Suppressor macrophage treated with lipopolysaccharide for 1 hour (primary cell): ENCODE measurements at regions not wholly inside any gene's neighbourhood (a gene's known extent, or its start where the extent isn't known, plus 50 kb on each side); places are given as distances from the start of the nearest gene placed in this dataset.
A peak's percentile ranks its signal among the peaks of the same experiment; 100 is the strongest.

Experiments
- DNase-seq, 3 donors: peaks; one replicate each; pipeline ENCODE4 v3.0.0-alpha.2; 2020 to 2022

DNA sequence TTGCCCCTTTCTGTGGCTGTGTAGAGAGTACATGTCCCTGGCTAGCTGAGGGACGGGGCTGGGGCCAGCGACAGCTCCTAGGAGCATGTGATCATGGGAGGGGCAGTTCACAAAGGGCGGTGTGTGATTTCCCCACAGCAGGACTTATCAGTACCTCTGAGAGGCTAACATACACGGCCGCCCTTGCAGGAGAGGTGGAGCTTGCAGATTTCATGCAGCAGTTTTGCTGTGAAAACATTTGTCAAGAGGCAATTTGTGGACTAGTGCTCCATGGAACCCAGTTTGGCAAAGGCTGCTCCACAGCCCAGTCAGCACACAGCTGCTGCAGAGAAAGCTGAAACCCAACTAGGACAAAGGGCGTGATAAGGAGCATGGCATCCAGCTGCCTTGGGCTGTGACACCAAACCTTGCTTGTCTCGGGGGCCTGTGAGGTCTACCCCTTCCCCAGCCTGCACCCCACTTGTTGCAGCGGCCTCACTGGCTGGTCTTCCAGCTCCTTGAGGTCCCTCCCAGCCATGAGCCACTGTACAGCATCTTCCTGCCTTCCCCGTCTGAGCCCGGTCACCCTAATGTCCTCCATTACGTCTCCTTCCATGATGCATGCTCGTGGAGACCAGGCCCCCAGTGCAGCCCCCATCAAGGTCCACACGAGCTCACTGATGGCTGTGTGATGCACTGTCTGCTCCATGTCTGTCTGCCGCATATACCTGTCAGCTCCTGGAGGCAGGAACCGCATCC, 121.4 kb upstream of the HDAC4 start:
- no peak for DNase-seq

DNA sequence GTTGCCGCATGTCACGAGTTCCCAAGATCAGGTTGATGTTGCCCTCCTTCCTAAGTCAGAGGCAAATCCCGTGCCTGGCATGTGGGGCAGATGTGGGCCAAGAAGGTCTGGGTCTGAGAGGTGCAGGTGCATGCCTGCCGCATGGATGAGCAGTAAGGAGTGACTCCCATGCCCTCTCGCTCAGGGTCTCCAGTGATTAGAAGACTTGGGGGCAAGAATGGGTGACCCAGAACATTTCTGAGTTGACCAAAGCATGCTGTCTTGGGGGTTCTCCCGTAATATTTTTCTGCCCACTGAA, 120.6 kb upstream of the HDAC4 start:
- DNase-seq, result no peak

DNA sequence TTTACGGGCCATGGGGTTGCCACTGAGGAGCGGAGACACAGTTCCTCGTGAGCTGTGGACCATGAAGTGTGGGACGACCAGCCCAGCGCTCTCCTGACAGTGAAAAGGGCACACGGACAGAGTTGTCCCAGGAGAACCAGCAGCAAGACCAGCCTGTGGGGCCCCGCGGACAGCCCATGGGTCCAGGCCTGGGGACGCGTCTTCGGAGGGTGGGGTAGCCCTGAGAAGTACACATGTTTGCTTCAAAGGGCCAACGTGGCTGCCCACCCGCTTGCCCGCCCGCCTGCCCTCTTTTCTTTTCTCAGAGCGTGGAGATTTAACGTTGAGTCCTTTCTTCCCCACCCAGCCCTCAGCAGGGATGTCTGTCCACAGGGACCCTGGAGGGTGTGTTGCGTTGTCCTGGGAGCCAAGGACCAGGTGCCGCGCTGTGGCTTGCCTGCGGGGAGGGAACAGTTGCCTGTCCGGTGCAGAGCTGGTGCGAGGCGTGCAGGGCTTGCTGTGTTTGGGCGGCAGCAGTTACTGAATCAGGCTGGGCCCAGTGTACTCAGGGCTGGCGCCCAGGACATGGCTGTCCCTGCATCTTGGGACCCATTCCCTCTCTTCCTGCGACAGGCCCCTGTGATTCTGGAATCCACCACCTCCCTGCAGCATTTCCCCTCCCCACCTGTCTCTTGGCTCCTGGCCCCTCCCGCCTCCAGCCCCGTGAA, 120.1 kb upstream of the HDAC4 start:
- DNase-seq, result no peak

DNA sequence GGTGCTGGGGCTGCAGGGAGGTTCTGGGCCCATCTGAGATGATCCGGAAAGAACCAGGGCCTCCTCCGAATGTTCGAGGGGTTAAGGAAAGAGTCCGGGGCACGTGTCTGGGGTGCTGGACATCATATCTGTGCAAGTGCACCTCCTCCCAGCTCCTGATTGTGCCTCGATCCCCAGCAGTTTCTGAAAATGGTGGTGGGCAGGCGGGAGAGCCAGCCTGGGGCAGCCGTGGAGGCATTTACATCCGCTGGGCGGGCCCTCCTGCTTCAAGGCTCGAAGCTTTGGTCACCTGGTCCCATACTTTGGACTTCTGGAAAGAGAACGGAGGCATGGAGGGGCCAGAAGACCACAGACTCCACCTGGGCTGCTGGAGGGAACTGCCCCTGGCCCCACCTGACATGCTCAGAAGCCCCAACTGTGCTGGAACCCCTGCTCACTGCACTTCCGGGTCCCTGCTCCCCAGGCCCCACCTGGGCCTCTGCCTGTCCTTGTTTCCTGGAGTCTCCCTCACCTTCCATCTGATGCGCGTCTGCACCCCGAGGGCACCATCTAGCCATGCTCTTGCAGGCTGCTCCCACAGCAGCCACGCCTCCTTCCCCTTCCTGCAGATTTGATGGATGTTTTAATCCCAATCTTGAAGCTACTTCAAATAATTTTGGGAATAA, 119.2 kb upstream of the HDAC4 start:
- DNase-seq, result no peak

DNA sequence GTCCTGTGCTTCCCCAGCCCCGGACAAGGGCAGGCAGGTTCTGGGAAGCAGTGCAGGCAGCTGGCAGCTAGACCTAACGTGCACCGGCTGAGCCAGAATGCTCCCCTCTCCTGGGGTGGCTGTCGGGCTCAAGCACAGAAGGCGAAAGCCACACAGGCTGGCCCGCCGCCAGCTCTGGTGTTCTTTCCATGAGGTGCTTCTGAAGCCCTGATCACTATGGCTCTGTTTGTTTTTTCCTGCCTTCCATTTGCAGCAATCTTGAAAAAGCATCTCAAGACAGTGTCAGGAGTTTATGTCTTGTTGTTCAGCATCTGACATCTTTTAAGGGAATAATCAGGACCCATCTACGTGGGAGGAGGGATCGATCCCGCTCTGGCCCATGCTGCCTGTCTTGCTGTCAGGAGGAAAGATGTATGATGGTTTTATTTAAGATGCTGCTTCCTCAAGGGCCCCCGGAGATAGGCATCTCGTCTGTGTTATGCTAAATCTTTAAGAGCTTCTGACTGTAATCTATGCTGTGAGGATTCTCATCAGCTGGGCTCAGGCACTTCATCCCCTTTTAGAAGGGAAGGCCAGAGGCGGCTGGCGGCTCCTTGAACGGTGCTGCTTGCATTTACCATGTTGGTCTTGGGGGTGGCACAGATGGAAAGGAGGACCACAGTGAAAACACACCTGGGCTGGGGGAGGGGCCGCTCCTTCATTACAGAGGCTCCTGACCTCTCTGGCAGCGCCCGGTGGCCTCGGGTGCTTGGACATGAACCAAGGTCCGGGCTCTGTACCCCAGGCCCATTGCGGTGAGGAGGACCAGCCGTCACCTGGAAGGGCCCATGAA, 118.5 kb upstream of the HDAC4 start:
- no peak for DNase-seq

DNA sequence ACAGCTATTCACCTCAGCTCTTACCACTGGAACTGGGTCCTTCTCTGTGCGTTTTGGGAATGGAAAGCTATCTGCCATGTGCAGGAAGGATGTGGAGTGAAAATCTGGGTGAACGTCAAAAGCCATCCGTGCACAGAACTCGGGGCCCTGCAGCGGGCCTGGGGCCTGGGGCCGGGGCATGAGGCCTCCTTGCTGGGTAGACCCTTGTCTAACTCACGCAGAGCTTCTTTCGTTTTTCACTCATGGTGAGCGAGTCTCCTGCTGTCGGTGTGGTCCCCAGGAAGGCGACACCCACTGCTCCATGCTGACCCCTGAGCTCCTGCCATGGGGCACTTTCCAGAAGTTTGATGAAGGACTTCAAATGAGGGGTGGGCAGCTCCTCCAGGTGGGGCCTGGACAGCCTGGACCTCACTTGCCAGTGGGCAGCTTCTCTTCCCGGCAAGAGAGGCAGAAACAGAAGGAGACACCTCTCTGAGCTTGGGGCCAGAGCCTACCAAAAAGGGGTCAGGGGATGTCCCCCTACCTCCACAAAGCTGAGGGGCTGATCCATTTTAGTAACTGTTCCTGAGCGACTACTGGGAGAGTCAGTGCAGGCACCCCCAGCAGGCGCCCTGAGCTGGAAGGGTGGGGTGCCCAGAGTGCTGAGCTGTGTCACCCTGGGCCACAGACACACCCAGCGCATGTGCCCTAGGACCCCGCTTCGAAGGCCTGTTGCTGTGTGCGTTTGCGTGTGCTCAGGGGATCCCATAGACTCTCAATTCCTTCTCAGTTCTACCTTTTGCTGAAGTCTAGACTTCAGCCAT, 117.7 kb upstream of the HDAC4 start:
- no peak for DNase-seq

DNA sequence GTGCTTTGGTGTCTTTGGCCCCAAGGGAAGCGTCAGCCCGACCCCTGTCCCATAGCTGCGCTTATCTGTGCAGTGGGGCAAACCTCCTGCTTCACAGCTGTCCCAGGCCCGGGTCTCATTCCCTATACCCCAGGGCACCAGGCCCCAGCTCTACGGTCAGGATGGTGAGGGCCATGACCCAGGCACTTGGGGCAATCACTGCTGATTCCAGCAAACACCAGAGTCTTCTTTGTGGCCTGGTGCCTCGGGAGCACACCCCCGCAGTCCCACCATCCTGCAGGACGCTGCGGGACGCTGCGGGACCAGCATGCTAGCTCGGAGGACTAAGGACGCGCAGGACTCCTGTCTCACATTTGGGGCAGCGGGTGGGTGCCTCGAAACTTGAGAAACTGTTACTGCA, 116.9 kb upstream of the HDAC4 start:
- DNase-seq, result no peak

DNA sequence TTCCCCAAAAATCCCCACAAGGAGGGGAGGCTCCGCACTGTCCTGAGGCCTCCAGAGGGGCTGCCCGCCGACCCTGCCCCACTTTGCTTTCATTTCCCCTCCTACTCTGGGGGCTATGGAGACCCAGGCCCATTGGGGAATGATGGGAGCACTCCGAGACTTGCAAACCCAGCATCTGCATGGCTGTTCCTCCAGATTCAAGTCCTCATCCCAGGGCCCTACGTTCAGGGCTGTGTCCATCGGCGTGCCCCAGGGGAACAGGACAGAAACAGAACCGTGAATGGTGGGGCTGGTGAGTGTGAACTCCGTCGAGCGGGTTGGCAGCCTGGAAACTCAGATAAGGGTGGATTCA, 116.1 kb upstream of the HDAC4 start:
- no peak for DNase-seq

DNA sequence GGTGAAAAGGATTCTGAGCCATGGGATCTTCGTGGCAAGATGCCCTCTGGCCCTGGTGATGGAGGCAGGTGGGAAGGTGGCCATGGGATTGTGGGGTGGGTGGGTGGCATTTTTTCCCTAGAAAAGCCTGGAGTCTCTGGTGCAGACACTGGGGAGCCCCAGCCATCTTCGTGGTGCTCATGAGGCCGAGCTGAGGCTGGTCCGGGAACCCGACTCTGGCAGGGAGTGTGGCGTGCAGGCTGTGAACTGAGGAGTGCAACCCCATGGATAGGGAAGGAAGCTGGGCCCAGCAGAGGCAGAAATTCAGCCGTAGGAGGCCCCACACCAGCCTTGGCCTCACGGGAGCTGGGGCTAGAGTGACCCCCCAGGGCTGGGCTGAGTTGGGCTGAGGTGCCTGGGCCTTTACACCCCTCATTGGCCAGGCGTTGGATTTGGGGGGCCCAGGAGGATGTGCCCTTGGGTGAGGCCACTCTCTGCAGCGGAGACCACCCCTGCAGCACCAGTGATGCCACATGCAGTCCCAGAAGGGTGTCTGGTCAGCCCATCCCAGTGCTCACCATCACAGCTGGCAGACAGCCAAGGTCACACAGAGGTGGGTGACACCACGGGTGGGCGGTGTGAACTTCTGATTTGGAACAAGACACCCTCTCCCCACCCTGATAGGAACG, 115.6 kb upstream of the HDAC4 start:
- no peak for DNase-seq

DNA sequence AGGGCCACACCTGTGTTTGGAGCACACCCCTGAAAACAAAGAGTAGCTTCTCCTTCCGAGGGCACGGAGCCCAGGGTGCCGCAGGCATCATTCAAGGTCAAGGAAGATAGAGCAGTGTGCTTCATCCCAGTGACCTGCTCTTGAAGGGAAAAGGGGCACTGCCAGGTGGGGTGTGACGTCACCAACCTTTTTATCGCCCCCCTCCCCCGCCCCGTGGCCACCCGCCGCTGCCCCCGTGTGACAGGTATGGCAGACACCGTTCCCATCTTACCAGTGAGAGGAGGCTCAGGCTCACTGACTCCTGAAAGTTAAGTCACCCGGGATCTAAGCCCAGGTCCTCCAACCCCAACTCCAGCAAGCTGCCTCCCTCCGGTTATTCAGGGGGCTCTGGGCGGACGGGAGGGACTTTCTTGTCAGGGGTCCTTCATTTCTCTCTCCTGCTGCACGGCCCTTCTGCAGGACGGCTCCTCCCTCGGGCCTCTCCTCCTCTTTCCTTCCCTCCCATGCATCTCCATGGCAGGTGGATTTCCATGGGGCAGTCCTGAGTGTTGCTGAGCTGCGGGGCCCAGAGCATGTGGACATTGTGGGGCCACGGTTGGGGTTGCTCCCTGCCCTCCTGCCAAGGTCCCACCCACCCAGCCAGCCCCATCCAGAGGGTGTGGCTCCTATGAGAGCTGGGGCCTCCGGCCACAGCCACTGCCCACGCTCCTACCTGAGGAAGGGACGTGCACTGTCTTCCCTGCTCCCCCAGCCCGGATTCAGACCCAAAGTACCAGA, 114.1 kb upstream of the HDAC4 start:
- DNase-seq, result no peak

DNA sequence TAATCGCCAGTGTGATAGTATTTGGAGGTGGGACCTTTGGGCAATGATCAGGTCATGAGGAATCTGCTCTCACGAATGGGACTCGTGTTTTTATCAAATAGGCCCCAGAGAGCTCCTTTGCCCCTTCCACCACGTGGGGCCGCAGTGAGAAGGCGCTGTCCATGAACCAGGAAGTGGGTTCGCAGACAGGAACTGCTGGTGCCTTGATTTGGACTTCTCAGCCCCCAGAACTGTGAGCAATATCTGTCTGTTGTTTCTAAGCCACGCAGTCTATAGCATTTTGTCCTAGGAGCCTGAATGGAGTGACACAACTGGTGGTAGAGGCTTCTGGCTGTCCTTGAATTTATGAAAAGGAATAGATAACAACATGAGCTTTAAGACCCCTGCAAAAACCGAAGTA, 111.2 kb upstream of the HDAC4 start:
- no peak for DNase-seq

DNA sequence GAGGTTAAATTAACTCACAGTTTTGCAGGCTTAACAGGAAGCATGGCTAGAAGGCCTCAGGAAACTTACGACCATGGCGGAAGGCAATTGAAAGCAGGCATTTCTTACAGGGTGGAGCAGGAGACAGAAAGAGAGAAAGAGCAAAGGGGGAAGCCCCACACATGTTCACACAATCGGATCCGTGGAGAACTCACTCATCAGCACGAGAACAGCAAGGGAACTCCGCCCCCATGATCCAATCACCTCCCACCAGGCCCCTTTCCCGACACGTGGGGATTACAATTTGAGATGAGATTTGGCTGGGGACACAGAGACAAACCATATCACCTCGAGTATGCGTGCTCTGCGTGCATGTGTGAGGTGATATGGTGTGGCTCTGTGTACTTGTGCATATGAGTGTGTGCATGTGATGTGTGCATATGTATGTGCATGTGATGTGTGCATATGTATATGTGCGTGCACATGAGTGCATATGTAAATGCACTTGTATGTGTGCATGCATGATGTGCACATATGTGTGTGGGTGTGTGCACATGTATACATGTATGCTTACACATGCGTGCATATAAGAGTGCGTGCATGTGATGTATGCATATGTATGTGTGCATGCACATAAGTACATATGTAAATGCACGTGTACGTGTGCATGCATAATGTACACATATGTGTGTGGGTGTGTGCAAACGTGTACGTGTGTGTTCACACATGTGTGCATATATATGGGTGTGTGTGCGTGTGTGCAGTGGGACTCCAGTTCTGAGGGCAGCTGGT, 108.7 kb upstream of the HDAC4 start:
- peak; percentile 74 to 80 (median 75) for DNase-seq

DNA sequence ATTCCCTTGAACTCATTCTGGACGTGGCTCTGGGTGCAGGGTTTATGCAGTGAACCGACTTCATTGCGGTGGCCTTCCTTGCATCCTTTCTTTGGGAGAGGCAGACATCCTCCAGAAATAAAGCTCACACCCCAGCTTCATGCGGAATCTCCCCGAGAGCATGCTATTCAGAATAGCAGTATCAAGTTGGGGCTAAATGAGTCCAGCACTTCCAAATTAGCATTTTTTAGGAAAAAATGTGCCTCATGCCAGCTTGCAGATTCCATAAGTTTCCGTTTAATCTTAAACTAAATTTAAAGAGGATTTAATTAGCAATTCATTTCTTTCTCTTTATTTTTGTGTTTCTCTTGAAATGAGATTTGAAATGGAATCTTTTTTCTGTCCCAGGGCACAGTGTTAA, 107.4 kb upstream of the HDAC4 start:
- no peak for DNase-seq

DNA sequence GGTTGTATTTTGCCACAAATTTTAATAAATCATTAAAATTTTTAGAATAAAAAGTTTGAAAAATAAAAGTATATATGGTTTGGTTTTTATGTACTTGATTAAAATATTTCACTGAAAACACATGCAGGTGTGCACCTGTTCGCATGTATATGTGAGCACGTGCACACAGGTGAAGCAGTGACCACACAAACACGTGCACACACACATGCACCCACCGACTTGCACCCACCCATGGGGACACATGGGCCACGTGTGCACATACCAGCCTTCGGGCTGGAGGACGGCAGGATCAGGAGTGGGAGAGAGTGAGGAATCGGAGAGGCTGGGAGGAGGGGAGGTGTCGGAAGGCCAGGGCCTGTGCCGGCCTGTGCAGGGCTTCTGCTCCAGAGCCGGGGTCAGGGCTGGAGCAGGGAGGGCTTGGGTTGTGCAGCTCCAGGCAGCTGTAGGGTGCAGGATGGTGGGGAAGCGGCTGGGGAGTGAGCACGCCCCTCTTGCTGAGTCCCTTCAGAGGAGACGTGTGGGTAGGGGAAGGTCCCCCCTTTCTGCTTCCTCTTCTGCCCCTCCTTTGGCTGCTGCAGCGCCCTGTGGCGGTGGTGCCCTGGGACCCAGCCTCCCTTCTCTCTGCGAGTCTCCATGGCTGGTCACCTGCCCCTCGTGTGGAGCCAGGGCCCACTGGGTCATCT, 106.9 kb upstream of the HDAC4 start:
- peak in 2 of 3 donors; percentile 19 to 30 for DNase-seq

DNA sequence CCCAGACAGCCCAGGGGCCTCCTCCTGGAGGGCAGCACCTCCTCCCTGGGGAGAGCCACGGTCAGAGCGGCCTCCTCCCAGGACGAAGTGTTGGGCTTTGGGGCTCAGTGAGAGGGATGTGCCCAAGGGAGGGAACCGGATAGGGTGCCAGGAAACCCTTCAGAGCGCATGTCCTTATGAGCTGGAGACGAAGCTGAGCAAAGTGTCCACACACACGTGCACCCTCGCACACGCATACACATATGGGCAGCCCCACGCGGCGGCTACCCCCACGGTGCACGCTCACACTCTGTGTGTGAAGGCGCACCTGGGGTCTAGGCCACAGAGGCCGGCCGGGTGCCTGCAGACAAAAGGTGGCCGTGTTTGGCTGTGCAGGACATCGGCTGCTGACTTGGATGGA, 106.1 kb upstream of the HDAC4 start:
- DNase-seq, result no peak

DNA sequence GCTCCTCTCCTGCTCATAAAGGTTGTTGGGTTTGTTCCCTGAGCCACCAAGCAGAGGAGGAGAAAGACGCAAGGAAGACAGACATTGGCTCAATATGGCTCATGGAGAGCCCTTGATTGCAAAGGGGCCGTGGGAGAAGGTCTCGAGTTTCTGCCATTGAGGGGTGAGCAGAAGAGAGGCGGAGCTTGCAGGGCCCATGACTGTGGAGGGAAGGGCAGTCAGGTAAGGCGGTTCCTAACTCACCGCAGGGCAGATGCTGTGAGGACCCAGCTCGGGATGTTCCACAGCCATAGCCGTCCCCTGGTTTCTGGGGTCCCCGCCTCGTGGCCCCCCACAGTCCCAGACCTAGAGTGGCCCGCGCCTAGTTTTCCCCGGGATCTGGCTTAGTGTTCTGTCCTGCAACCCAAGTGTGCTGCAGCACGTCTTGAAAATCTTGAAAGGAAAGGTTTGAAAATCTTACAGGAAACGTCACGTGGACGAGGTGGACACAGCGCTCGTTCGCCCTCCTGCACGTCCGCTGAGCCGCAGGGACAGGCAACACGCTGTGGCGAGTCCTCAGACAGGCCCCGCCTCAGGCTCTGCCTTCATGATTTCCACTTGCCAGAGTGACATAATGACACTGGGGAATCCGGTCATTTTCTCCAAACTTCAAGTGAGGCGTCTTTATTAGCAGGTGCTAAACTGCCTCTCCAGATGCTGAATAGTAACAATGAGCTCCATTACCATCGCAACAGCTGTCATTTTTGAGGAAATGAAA, 105.5 kb upstream of the HDAC4 start:
- DNase-seq, result no peak

DNA sequence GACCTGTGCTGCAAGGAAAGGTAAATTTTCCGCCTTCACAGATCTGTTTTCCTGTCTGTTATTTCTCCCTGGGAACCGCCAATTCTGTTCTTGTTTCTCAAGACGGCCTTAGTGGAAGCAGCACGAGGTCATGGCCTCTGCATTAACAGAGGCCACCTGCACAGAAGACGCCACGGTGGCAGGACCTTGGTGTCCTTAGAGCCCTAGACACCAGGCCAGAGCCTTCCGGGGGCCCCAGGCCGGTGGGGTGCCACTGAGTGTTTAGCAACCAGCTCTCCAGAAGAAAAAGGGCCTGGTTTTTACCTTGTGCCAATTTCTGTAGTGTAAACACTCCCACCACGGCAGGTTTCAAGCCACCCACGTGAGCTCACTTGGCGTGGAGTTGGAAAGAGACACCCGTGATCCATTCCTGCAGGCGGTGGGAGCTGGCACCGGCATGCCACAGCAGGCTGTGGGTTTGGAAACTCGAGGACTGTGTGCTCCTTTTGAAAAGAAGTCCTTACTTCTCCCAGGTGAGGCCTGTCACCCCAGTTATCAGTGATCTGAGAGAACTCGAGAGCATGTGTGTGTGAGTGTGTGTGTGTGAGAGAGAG, 103.9 kb upstream of the HDAC4 start:
- no peak for DNase-seq

DNA sequence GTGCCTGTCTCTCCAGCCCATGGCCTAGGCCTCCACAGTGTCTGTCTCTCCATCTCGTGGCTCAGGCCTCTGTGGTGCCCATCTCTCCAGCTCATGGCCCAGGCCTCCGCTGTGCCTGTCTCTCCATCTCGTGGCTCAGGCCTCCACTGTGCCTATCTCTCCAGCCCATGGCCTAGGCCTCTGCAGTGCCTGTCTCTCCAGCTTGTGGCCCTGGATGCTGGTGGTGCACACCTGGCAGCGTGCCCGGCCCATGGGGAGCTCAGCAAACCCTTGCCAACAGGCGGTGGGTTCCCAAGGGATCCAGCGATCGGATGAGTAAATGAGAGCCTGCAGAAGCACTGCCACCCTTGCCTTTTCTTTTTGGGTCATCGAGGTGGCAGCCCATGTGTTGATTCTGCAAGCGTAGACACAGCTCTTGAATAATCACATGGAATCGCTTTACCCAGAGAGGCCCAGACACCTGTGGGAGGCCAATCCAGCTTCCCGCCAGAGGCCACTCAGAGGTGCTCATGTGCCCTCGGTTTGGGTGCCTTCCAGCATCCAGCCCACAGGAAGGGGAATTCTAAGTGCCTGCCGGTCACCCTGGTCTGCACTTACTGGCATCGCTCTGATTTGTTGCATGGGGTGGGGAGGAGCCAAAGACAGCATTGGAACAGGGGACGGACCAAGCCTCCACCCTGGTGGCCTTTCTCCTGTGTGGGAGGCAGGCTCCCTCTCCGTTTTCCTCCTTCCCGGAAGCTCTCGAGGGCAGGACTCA, 101.8 kb upstream of the HDAC4 start:
- peak; percentile 46 to 69 (median 66) for DNase-seq
